ENCODE measurements at regions not wholly inside any gene's neighbourhood (a gene's known extent, or its start where the extent isn't known, plus 50 kb on each side); places are given as distances from the start of the nearest gene placed in this dataset.

DNA sequence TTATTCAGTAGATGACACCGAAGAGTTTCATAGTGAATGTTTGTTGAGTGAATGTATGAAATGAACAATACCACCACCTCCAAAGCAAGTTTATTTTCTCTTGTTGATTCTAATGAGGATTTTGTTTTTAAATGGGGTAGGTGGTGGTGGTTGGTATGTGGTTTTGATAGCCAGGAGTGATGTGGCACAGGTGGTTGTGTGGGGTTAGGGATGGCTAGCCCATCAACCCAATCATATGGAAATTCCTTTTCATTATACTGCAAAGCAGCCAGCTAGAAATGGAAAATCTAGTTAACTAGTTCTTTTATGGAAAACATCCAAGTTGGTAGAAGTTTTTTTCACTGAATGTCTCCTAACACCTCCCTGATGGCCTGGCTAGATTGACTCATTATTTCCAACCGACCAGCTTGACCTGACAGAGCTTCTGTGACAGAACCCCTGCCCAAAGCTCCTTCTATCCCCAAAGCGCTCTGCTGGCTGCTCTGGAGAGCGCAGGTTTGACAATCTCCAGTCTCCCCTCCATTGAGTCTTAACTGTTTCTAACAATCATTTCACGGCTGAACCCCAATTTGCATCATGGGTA lies 376.9 kb downstream of the MTX2 start:
- Histone ChIP-seq H3K27ac (ENCODE audit: low read length) (no peak overlapping the region), H3K36me3 (ENCODE audit: control insufficient read depth, insufficient read depth, low read length) (no peaks in the 10 kb centered on the region), H3K9me3 (ENCODE audit: control insufficient read depth, insufficient read depth, low read depth, low read length) (no peaks in the 10 kb centered on the region), H3K27me3 (ENCODE audit: control insufficient read depth, insufficient read depth, low read length) (no peaks in the 10 kb centered on the region), H3K4me3 (ENCODE audit: low read depth in 2 of 2, low read length in 2 of 2) (no peak overlapping the region), H3K4me1 (ENCODE audit: control insufficient read depth, insufficient read depth, low read length) (no peaks in the 10 kb centered on the region)
- ChIA-PET POLR2A (no interaction called here), CTCF (no interaction called here)
- in situ Hi-C loops (cut with HindIII; ENCODE audit: low pct_unique_long_range_greater_than_20kb, low sequenced_read_pairs) (no loop called here), intact Hi-C loops (cut with micrococcal nuclease; ENCODE audit: unreplicated experiment) (no loop called here)
- no TSS peak for BruUV-seq (replicated peaks)
- DNase-seq (ENCODE audit: low read depth, low spot score) (no peak), ATAC-seq (no peak)
- TF ChIP-seq TCF7L2 (IDR thresholded peaks at IDR 0.05; ENCODE audit: low read depth, low read length) (no peak), POLR2AphosphoS5 (IDR thresholded peaks at IDR 0.05; ENCODE audit: low read depth, low read length) (no peak), REST (IDR thresholded peaks at IDR 0.05; ENCODE audit: insufficient read depth in 1 of 2, low read depth in 2 of 2, low read length in 1 of 2) (no peak), SIN3A (IDR thresholded peaks at IDR 0.05; ENCODE audit: borderline replicate concordance, insufficient read depth, low read depth, low read length) (no peak)
- TF ChIP-seq, protein P1, sequence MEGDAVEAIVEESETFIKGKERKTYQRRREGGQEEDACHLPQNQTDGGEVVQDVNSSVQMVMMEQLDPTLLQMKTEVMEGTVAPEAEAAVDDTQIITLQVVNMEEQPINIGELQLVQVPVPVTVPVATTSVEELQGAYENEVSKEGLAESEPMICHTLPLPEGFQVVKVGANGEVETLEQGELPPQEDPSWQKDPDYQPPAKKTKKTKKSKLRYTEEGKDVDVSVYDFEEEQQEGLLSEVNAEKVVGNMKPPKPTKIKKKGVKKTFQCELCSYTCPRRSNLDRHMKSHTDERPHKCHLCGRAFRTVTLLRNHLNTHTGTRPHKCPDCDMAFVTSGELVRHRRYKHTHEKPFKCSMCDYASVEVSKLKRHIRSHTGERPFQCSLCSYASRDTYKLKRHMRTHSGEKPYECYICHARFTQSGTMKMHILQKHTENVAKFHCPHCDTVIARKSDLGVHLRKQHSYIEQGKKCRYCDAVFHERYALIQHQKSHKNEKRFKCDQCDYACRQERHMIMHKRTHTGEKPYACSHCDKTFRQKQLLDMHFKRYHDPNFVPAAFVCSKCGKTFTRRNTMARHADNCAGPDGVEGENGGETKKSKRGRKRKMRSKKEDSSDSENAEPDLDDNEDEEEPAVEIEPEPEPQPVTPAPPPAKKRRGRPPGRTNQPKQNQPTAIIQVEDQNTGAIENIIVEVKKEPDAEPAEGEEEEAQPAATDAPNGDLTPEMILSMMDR (IDR thresholded peaks at IDR 0.05), result no peak

DNA sequence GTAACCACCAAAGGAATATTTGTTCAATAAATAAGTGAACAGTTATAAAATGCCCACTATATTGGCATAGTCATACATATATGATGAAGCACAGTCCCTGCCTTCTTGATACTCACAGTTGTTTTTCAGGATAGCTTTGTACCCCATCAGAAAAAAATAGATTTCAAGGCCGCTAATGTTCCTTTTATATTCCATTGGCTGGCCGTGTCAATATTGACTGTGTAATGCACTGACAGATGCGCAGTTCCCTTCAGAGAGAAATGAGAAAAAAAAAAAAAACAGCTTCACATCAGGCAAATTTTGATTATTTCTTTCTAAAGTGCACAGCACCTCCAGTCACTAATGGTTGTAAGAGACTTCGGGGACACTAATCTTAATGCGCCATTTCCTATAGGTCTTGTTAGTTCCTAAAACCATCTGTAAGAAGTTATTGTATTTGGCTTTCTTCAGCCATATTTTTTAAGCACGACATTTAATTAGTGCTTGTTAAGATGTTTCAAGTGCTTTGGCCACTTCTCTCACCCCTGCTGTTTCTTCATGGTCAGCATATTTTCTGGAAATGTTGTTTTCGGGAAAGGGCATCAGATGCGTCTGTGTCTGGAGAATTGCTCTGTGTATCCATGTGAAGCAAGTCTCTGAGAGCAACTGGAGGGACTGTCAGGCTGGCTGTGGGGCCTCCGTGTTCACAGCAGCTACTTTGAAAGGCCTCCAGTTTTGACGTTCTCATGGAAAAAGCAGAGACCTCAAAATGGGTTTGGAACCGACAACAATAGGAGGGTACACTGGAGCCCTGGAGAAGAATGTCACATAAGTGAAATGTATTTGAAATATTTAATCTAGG lies 378.3 kb downstream of the MTX2 start:
- H3K27ac ChIP-seq (ENCODE audit: low read length), result no peak overlapping the region
- H3K9me3 ChIP-seq (ENCODE audit: control insufficient read depth, insufficient read depth, low read depth, low read length), result no peaks in the 10 kb centered on the region
- ATAC-seq (no peak), DNase-seq (ENCODE audit: low read depth, low spot score) (no peak)
- H3K36me3 ChIP-seq (ENCODE audit: control insufficient read depth, insufficient read depth, low read length), result no peaks in the 10 kb centered on the region
- in situ Hi-C loops (cut with HindIII; ENCODE audit: low pct_unique_long_range_greater_than_20kb, low sequenced_read_pairs), result no loop called here
- no peaks in the 10 kb centered on the region for H3K4me1 ChIP-seq (ENCODE audit: control insufficient read depth, insufficient read depth, low read length)
- TF ChIP-seq REST (IDR thresholded peaks at IDR 0.05; ENCODE audit: insufficient read depth in 1 of 2, low read depth in 2 of 2, low read length in 1 of 2) (no peak), SIN3A (IDR thresholded peaks at IDR 0.05; ENCODE audit: borderline replicate concordance, insufficient read depth, low read depth, low read length) (no peak), TCF7L2 (IDR thresholded peaks at IDR 0.05; ENCODE audit: low read depth, low read length) (no peak), POLR2AphosphoS5 (IDR thresholded peaks at IDR 0.05; ENCODE audit: low read depth, low read length) (no peak)
- TF ChIP-seq, protein P1 (IDR thresholded peaks at IDR 0.05), result no peak
- ChIA-PET POLR2A (no interaction called here), CTCF (no interaction called here)
- no peak overlapping the region for H3K4me3 ChIP-seq (ENCODE audit: low read depth in 2 of 2, low read length in 2 of 2)
- intact Hi-C loops (cut with micrococcal nuclease; ENCODE audit: unreplicated experiment), result no loop called here
- no TSS peak for BruUV-seq (replicated peaks)
- H3K27me3 ChIP-seq (ENCODE audit: control insufficient read depth, insufficient read depth, low read length), result no peaks in the 10 kb centered on the region
